GM19351 (cell line): ENCODE measurements at regions not wholly inside any gene's neighbourhood (a gene's known extent, or its start where the extent isn't known, plus 50 kb on each side); places are given as distances from the start of the nearest gene placed in this dataset.
A peak's percentile ranks its signal among the peaks of the same experiment; 100 is the strongest.

Experiments
- ATAC-seq: cut with Tn5 transposase; IDR thresholded peaks from one replicate; pipeline ENCODE4 v1.9.1; 2021; ENCODE audit warnings: mild to moderate bottlenecking, moderate library complexity; ENCODE audit not compliant: unreplicated experiment

DNA sequence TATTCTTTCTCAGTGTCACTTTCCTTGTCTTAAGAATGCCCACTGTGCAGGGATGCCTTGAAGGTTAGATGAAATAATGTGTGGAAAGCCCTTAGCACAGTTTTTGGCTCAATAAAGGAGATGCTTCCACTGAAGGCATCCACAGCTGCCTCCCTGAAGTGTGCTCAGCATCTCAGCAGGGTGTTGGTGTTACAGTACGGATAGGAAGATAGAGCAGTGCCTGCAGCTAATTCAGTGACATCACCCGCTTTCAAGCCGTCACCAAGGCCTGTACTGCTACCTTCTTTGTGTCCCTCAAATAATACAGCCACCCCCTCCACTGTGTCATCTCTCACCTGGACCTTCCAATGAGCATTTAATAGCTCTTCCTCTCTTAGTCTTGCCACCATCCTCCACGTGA, 59.0 kb downstream of the NDUFS5 start:
- no peak for ATAC-seq

DNA sequence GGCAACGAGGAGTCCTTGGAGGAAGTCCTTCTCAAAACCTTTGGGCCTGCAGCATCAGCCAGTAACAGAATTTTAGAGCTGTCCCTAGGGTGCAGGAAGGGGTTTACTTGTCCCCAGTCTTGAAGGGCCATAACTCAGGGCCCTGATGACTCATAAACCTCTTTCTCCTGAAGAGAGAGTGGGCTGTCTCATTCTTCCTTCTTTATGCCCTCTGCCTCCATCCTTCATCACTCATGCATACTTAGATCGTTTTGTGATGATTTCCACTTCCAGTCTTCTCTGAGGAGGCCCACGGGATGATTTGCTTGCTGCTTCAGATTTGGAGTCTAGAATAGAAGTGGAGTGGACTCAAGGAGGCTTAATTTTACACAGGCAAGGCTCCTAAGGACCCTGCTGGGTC, 60.2 kb downstream of the NDUFS5 start:
- no peak for ATAC-seq

DNA sequence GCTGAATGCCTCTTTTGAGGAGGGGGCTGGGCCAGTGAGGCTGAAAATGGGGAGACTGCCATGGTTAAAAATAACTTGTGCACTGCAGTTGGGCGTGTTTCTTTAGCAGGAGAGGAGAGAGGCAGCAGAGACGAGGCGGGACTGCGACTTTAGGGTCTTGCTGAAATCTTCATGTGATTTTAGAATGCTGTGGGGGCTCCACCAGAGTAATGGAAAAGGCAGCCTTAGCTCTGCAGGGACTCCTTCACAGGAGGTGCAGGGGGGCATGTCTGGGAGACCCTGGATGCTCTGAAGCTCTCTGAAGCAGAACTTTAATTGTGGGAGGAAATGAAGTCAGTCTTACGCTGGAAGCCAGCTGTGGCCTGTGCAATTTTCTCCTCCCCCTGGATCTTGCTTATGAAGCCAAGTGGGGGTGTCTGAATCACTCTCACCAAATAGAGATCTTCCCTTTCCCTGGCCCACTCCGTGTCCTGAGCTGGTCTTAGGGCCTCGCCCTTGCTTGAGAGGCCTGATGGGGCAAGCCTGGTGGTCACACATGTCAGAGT, 60.8 kb downstream of the NDUFS5 start:
- ATAC-seq, result no peak

DNA sequence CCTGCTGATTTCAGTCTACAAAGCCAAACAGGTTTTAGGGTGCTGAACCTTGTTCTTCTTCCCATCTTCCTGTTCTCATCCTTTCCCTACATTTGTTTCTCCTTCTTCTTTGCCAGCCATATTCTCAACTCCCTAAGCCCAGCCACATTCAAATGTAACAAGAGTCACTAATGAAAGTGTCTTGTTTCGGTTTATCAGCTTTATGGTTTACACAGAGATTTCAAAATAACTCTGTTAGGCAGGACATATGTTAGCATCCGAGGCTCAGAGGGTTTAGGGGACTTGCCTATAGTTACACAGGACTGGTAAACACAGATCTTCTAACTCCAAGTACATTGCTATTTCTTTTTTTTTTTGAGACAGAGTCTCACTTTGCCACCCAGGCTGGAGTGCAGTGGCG, 61.3 kb downstream of the NDUFS5 start:
- ATAC-seq, result no peak

DNA sequence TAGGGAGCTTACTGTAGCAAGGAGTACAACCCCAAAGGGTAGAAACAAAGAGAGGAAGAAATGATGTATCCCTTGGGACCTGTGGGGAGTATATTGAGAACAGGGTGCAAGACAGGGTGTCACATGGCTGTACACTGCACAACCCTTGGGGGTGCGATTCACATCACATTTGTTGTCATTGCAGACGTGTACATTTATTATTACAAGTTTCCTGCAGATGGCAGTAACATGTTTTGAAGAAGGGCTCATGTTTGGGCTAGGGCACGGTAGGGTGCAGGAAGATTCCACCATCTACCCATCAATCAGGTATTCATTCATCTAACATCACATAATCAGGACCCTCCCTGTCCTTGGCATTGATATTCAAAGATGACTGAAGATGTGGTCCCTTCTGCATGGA, 62.5 kb downstream of the NDUFS5 start:
- no peak for ATAC-seq

DNA sequence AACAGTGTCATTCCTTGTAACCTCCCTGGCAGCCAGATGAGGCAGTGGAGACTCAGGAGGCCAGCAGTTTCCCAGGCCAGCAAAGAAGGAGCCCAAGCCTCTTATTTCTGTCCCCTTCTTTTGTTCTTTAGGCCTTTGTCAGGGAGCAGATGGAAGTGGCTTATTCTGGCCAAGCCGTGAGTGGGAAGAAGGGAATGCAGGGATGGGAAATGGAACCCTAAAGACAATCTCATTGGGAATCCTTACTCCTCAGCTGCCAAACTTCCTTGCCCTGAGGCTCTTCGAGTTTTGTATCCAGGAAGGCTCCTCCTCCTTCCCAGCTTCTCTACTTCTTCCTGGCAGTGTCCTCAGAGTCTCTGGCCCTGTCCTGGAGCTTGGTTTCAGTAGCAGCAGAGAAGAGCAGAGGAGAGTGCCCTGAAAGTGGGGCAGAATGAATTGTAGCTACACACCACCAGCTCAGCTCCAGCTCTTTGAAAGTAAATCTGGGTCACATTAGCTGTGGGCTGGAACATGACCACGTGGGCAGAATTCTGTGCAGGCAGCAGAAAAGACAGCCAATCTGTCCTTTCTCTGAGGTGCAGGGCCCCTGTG, 63.9 kb downstream of the NDUFS5 start:
- ATAC-seq, result no peak

DNA sequence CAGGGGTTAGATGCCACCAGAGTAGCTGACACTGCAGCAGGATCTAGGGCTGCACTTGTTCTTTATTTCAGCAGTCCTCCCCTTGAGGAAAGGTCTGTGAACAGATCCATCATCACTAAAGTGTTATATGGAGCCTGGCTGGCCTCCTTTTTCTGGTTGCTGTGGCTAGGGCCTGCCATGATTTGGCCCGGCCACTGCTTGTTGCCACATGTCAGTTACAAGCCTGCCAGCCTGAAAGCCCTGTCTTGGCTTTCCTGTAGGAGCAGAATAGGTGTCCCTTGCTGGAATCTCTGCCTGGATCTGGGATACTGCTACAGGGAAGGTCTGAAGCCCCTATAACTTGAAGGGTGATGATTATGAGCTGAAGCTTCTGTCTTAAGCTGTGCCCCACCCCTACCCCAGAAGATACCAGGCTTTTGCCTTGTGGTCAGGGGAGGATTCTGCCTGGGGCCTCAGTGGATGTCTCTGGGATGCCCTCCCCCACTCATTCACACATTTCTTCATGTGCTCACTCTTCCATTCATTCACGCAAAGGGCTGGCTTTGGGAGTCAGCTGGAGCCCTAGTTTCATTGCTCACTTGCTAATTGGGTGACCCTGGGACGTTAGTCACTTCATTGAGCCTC, 64.7 kb downstream of the NDUFS5 start:
- no peak for ATAC-seq

DNA sequence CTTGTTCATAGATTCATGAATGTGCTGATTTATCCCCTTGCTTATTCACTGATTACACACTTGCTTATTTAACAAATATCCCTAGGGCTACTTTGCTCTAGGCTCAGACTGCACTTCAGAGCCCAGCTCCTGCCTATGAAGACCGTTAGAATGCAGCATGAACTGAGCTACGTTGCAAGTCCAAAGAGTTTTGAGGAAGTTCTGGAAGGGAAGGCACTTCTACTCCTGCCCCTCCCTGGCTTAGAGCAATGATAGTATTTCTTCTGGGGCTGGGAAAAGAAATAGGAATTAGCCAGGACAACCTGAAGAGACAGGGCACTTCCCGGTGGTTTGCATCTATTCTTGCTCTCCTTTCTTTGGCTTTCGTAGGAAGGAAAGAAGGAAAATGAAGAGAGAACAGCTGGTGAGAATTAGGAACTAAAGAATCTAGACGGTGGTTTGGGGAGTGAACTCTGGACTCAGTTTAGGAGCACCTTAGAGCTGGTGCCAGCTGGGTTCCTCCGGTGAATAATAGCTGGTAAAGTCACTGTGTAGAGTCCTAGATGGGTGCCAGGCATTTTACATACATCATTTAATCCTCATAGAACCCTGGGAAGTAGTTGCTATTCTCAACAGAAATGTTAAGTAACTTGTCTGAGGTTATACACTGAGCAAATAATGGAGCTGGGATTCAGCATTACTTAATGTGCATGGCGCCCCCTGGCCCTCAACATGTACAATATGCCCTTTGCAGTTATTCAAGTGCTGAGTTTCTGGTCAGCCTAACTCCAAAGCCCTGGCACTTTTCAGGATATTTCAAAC, 65.9 kb downstream of the NDUFS5 start:
- ATAC-seq, result no peak

DNA sequence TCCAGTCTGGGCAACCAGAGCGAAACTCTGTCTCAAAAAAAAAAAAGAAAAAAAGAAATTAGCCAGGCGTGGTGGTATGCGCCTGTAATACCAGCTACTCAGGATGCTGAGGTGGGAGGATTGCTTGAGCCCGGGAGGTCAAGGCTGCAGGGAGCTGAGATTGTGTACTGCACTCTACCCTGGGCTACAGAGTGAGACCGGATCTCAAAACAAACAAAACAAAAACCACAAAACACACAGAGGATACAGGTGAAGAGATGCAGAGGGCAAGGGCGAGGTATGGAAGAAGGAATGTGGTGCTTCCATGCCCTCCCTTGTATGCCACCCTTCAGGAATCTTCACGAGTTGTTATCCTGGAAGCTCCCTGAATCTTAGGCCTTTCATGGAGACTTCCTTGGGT, 68.5 kb downstream of the NDUFS5 start:
- ATAC-seq, result no peak

DNA sequence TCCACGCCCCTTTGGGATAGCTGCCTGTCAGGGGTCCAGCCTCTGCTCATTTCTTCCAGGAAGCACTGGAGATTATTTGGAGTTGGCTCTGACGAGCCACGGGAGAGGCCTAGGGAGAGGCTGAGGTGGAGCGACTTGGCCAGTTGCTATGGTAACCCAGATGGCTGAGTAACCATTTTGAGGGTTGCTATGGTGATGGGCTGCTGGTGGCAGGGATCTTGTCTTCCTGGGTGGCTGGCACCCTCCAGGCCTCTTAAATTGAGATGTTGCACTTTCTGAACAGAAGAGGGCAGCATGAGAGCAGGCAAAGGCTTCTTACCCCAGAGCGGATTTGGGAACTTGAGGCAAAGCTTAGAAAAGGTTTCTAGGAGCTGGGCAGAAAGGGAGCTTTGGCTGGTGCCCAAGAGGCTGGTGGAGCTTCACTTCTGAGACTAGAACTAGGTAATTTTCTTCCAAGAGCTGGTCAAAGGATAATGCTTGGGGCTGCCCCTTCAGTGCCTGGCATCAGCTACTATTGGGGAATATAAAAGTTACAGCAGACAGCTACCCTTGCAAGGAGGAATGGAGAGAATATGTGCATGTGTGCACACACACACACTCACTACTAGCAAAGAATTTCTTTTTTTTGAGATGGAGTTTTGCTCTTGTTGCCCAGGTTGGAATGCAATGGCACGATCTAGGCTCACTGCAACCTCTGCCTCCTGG, 72.5 kb downstream of the NDUFS5 start:
- no peak for ATAC-seq

DNA sequence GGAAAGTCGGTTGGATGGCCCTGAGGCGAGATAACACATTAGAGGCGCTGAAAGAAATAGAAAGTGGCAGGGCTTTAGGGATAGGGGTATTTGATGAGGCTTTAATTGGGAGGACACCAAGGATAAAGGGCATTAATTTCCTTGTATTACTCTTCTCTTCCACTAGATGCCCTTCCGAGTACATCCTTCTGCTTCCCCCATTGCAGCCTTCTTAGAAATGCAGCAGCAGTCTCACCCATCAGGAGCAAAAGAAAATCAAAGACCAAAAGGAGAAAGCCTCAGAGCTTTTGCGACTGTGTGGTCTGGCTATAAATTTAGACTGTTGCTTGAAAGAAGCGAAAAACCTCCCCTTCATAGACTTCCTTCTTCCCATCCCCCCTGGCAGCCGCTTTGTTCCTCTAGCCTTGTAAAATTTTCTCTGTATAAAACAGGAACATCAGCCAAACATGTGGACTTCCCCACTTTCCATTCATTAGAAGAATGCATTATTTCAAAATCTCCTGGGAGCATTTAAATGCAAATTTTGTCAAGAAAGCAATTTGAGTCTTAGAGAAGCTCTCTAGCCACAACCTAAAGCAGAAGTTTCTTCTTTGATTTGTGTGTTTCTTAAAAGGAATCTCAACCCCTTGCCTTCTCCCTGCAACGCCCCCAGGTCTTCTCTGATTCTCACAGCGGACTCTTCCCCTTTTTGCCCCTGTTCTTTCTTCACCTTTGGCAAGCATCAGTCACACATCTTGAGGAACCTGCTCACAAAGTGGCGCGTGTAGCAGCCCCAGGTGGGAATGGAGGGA, 76.6 kb downstream of the NDUFS5 start:
- no peak for ATAC-seq

DNA sequence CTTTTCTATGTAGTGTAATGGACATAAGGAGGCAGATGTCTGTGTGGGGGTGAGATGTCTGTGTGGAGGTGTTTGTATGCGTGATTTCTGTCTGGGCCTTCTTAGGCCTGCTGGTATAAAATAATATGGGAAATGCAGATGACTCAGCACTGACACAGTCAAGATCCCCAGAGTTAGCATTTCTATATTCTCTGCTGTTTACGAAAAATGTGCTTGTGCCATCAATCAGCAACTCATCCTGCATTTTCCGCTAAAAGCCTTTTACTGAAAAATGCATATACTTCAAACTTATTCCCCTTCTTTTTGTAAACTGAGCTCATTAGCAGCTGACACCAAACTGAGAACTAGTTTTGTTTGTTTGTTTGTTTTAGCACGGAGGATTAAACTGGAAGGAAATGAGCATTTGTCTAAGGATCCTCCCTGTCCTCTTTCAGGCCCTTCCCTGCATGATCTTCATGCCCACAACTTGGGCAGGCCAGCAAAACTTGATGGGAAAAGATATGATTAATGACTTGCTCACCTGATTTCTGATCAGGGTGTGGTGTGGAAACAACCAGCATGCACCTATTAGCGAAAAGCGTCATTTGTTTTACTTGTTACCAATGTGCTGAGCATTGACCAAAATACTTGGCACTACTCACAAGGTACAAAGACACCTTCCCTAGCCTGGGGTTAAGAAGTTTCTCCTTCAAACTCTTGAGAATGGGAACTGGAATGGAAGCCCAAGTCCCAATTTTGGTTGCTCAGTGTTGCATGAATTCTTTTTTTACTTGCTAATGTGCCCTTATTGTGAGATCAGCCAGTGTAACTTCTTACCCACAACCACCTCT, 77.4 kb downstream of the NDUFS5 start:
- no peak for ATAC-seq

DNA sequence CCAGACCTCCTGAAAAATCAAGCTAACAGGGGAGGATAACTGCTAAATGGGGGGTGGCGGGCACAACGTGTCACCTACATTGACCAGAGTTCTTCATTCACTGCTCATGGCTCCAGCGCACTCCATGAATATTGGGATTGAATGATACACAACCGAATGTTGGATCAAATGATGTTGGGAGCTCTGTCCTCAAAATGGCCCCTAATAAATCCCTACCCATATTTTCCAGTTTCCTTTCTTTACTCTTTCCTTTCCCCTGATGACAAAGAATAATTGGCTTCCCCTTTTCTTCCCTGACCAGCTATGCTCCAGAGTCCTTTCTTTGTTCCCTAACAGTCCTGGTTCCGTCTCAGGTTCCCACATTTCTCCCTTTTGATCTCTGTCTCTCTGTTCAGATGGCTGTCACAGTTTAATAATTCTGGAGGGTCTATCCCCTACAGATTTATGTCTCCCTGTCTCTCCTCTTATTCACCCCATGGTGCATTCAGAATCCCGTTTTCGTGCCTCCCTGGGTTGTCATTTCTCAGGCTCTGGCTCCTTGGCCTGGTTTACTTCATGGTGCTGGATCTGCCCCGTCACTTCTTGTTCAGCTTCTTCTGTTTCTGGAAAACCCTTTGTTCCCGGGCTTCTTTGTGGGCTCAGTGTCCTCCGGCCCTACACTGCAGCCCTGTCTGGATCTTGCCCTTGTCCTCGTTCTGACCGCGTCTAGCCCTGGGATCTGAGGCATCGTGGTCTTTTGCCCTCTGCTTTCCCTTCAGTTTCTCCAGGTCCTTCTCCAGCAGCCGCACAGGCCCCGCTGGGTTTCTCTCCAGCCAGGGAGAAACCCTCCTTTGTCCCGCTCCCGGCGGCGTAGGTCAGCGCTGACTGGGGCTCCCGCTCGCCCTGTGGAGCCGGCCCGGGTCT, 78.3 kb downstream of the NDUFS5 start:
- ATAC-seq, result no peak

DNA sequence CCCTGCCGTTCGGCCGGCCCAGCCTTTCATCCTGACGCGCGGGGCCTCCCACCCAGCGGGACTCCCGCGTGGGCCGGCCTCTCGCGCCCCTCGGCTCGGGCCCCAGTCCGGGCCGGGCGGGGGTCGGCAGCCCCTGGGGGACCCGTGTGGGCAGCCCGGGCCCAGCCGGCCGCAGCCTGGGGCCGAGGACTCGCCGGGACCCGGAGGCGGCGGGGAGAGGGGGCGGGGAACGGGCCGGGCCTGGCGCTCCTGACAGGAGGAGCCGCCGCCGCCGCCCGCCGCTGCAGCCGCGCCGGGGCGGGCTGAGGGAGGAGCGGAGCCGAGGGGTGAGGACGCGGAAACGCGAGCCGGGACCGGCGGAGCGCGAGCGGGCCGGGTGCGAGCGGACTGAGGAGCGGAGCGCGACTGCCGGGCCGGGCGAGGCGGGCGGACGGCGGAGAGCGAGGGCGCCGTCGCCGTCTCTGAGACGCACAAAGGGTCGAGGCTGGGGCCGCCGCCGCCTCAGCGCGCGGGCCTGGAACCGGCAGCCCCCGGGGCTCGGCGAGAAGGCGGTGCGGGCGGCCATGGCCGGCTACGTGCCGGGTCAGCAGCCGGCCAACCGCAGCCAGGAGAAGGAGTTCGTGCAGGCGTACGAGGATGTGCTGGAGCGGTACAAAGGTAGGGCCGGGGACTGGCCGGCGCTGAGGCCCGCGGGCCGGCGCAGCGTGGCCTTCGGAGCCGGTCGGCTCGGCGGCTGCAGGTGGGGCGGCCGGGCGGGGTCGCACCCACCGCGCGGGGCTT, 79.1 kb downstream of the NDUFS5 start:
- ATAC-seq, result peak; percentile 47

DNA sequence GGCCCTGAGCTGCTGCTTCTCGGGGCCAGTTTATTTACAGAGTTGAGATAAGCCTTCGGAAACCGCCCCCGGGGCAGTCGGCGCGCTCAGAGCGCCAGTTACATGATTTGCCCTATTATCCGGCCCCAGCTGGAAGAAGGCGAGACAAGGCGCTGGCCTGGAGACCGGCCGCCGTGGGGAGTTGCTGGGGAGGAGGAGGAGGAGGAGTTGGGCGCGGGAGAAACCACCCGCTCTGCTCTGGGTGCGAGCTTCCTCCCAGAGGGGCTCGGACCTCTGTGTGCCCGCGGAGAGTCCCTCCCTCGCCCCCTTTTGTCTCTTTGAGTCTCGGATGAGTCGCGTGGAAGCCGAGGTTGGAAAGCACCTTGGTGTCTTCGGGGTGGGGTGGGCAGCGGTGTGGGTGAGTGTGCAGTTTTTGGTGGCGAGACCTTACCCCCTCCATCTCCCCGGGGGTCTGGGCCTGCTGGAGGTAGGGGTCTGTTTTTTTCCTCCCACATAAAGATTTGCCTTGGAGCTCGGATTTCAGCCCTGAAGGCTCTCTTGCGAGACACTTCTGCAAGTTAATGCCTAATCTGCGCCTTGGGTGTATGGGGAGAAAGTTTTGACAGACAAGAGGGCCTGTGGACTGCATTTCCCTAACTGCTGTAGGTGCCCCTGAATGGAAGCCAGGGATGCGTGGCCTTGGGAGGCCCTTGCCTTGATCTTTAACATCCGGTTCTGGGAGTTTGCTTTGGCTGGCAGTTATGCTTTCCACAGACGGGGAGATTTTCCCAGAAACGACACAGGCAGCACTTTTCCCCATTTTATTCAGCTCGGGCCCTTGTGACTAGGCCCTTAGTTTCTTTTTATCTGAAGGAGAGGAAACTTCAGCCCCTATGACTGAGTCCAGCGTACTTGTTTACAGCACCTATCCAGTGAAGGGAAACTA, 80.0 kb downstream of the NDUFS5 start:
- peak; percentile 7 for ATAC-seq

DNA sequence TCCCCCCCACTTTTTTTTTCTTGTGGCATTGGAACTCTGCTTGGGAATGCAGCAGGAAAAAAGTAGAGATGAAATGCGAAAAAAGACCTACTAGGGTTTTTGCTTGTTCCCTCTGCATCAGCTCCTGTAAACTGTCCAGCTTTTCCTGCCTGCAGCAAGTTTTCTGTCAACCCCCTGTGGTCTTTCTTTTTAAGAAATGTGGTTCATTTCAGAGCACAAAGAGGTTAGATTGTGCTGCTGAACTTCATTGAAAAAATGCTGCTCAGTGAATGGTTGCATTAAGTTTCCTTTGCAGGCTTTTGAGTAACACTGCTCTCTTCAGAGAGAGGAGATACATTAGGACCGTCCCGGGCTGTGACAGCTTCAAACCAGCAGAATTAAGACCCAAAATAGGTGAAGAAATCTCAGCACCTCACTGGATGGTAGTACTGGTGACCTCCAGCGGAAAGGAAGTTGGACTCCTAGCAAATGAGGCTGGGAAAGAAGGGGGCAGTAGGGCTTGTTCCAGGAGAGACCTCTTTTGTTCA, 80.7 kb downstream of the NDUFS5 start:
- ATAC-seq, result no peak
